ENCODE measurements at regions not wholly inside any gene's neighbourhood (a gene's known extent, or its start where the extent isn't known, plus 50 kb on each side); places are given as distances from the start of the nearest gene placed in this dataset.

DNA sequence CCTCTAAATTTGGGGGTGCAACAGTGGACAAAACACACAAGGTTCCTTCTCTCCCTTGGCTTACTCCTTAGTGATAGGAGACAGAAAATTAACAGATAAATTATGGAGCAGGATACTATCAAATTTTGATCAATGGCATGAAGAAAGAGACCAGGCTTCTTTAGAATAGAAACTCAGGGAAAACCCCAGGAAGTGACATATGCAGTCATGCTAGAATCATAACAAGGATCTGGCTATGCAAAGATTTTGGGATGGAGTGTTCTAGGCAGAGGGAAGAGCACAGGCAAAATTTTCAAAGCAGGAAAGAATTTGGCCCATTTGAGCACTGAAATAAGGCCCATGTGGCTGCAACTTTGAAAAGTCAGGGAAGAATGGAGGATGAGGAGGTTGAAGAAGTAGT is 182.3 kb upstream of the PLEKHG7 start:
- H3K36me3 ChIP-seq (ENCODE audit: control insufficient read depth, insufficient read depth, low read length), result no peaks in the 10 kb centered on the region
- no peak overlapping the region for H3K27ac ChIP-seq
- H3K27me3 ChIP-seq (ENCODE audit: control insufficient read depth, insufficient read depth, low read length), result no peaks in the 10 kb centered on the region
- no peak overlapping the region for H2AFZ ChIP-seq
- H3K4me1 ChIP-seq, result peaks cover 5% of the 10 kb centered on the region
- H3K79me2 ChIP-seq, result no peaks in the 10 kb centered on the region
- no peak overlapping the region for H3K9ac ChIP-seq
- no peak overlapping the region for H3K4me2 ChIP-seq (ENCODE audit: low read length)
- H3K4me3 ChIP-seq (ENCODE audit: low read depth, low read length), result no peak overlapping the region
- TF ChIP-seq, protein P1, sequence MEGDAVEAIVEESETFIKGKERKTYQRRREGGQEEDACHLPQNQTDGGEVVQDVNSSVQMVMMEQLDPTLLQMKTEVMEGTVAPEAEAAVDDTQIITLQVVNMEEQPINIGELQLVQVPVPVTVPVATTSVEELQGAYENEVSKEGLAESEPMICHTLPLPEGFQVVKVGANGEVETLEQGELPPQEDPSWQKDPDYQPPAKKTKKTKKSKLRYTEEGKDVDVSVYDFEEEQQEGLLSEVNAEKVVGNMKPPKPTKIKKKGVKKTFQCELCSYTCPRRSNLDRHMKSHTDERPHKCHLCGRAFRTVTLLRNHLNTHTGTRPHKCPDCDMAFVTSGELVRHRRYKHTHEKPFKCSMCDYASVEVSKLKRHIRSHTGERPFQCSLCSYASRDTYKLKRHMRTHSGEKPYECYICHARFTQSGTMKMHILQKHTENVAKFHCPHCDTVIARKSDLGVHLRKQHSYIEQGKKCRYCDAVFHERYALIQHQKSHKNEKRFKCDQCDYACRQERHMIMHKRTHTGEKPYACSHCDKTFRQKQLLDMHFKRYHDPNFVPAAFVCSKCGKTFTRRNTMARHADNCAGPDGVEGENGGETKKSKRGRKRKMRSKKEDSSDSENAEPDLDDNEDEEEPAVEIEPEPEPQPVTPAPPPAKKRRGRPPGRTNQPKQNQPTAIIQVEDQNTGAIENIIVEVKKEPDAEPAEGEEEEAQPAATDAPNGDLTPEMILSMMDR (IDR thresholded peaks at IDR 0.05), result no peak
- no peaks in the 10 kb centered on the region for H3K9me3 ChIP-seq (ENCODE audit: control insufficient read depth, low read length)

DNA sequence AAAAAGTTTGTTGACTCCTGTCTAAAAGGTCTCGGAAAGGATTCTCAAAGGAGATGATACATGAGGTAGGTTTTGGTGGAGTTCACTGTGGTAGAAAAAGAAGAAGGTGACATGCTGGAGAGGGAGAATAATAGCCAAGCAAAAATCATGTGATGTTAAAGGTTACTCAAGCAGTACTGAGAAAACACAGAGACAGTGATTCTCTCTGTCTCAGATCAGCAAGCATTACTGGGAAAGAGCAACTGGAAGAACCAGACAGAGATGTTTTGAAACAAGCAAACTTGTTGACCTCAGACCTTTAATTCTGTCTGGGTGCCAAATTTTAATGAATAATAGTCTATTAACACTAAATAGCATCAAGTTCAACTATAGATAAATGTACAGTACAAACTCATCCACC is 183.5 kb upstream of the PLEKHG7 start:
- no peak overlapping the region for H3K27ac ChIP-seq
- no peak overlapping the region for H3K9ac ChIP-seq
- no peaks in the 10 kb centered on the region for H3K79me2 ChIP-seq
- no peak overlapping the region for H2AFZ ChIP-seq
- no peaks in the 10 kb centered on the region for H3K9me3 ChIP-seq (ENCODE audit: control insufficient read depth, low read length)
- H3K36me3 ChIP-seq (ENCODE audit: control insufficient read depth, insufficient read depth, low read length), result no peaks in the 10 kb centered on the region
- TF ChIP-seq, protein P1 (IDR thresholded peaks at IDR 0.05), result no peak
- no peaks in the 10 kb centered on the region for H3K27me3 ChIP-seq (ENCODE audit: control insufficient read depth, insufficient read depth, low read length)
- peaks cover under 1% of the 10 kb centered on the region for H3K4me1 ChIP-seq
- H3K4me2 ChIP-seq (ENCODE audit: low read length), result no peak overlapping the region
- no peak overlapping the region for H3K4me3 ChIP-seq (ENCODE audit: low read depth, low read length)

DNA sequence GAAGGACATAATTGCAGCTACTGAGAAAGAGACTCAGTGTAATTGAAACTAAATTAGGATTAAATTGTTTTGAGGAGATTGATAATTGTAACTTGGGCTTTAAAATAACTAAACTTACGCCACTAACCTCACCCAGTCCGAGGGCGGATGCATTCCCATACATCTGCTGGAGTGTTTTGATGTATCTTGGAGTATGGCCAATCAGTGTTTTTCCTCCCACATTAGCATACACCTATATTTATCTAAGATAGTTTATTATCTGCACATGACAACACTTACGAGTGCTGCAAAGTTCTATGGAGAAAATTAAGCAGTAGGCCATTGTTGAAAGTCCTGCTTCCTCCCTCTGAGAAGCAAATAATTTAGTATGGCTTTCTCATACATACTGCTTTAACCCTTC is 184.7 kb upstream of the PLEKHG7 start:
- no peak overlapping the region for H2AFZ ChIP-seq

DNA sequence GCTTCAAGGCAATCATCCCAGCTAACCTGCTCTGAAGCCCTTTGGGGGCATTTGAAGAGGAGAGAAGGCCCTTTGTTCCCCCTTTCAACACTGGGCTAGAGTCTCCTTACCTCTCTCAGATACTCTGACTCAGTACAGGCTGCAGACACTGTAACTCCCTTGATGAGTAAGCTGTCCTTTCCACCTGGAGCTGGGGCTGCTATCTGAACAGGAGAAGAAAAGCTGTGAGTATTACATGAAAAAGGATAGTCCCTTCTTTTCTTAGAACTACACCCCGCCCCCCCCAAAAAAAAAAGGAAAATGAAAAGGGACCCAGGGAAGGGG is 186.6 kb upstream of the PLEKHG7 start:
- Histone ChIP-seq H3K4me1 (no peaks in the 10 kb centered on the region), H3K27ac (no peak overlapping the region), H3K36me3 (ENCODE audit: control insufficient read depth, insufficient read depth, low read length) (no peaks in the 10 kb centered on the region), H3K4me2 (ENCODE audit: low read length) (no peak overlapping the region), H2AFZ (peak overlapping the region; percentile 54), H3K4me3 (ENCODE audit: low read depth, low read length) (no peak overlapping the region), H3K27me3 (ENCODE audit: control insufficient read depth, insufficient read depth, low read length) (no peaks in the 10 kb centered on the region), H3K9ac (no peak overlapping the region), H3K79me2 (no peaks in the 10 kb centered on the region), H3K9me3 (ENCODE audit: control insufficient read depth, low read length) (no peaks in the 10 kb centered on the region)
- TF ChIP-seq, protein P1 (IDR thresholded peaks at IDR 0.05), result no peak

More for the DNA sequence above, 184.7 kb upstream of the PLEKHG7 start:
- Histone ChIP-seq H3K27ac (no peak overlapping the region), H3K36me3 (ENCODE audit: control insufficient read depth, insufficient read depth, low read length) (no peaks in the 10 kb centered on the region), H3K4me3 (ENCODE audit: low read depth, low read length) (no peak overlapping the region), H3K9ac (no peak overlapping the region), H3K4me1 (no peaks in the 10 kb centered on the region), H3K79me2 (no peaks in the 10 kb centered on the region), H3K27me3 (ENCODE audit: control insufficient read depth, insufficient read depth, low read length) (no peaks in the 10 kb centered on the region), H3K9me3 (ENCODE audit: control insufficient read depth, low read length) (no peaks in the 10 kb centered on the region), H3K4me2 (ENCODE audit: low read length) (no peak overlapping the region)
- TF ChIP-seq, protein P1 (IDR thresholded peaks at IDR 0.05), result no peak

DNA sequence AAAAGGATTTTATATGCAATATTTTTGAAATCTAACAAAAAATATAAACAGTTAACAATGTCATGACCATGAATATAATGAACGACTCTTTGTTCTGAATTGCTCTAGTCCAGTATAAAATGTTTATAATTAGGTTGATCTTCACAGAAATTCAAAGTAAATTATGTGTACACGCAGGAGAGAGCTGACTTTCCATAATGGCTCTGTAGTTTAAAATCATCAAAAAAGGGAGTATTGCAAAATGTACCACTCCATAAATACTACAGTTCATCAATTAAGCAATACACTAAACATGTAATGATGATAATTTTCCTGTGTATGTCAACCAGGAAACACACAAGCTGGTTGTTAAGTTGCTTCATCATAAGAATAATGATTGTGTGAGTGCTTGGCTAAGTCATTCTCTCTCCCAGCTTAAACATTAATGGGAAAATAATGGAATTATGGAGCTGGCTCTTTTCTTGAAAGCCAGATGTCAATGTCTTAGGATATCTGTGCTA is 189.5 kb upstream of the PLEKHG7 start:
- no peak overlapping the region for H2AFZ ChIP-seq
- no peak overlapping the region for H3K9ac ChIP-seq
- no peak overlapping the region for H3K4me3 ChIP-seq (ENCODE audit: low read depth, low read length)
- no peaks in the 10 kb centered on the region for H3K4me1 ChIP-seq
- TF ChIP-seq, protein P1 (IDR thresholded peaks at IDR 0.05), result no peak
- no peaks in the 10 kb centered on the region for H3K79me2 ChIP-seq
- no peaks in the 10 kb centered on the region for H3K9me3 ChIP-seq (ENCODE audit: control insufficient read depth, low read length)
- H3K27ac ChIP-seq, result no peak overlapping the region
- H3K4me2 ChIP-seq (ENCODE audit: low read length), result no peak overlapping the region
- H3K27me3 ChIP-seq (ENCODE audit: control insufficient read depth, insufficient read depth, low read length), result no peaks in the 10 kb centered on the region
- H3K36me3 ChIP-seq (ENCODE audit: control insufficient read depth, insufficient read depth, low read length), result no peaks in the 10 kb centered on the region
